ENCODE measurements at regions not wholly inside any gene's neighbourhood (a gene's known extent, or its start where the extent isn't known, plus 50 kb on each side); places are given as distances from the start of the nearest gene placed in this dataset.
A peak's percentile ranks its signal among the peaks of the same experiment; 100 is the strongest.

DNA sequence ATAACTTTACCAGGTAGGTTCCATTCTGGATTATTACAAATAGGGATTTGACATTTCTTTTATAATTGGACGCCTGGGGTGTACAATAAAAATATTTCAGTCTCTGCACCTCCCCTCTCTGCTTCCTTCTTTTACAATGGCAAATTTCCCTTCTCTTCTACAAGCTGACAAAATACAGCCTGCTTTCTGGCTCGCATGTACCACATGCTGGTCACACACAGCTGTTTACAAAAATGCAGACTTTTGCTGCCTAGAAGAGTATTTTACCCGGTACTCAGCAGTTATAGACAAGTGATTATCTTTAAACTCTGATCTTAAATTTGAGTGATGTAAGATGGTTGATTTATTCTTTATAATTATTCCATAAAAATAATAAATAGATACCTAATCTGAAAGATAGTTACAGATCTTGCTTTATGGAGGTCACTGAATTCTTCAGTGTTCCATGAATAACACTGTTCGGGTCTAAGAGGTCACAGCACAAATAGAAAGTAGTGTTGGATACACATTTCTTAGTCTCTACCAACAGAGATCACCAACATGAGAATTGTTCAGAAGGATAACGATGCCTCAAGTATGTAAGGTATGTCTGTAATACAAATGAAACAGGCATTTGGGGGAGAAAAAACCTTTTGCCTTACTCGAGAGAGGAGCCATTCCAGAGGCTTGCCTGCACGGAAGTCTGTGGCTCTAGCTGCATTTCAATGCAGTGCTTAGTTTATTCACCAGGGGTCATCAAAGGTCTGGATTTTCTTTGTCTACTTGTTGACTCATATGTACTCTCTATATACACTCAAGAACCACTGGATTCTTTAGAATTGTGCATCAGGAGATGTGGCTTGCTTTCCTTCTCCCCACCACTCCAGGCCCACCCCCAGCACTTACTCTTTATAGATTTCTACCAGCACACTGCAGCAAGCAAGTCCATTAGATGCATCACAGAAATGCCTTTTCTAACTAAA is 206.6 kb upstream of the RFX3 start:
- TF ChIP-seq, protein P1, sequence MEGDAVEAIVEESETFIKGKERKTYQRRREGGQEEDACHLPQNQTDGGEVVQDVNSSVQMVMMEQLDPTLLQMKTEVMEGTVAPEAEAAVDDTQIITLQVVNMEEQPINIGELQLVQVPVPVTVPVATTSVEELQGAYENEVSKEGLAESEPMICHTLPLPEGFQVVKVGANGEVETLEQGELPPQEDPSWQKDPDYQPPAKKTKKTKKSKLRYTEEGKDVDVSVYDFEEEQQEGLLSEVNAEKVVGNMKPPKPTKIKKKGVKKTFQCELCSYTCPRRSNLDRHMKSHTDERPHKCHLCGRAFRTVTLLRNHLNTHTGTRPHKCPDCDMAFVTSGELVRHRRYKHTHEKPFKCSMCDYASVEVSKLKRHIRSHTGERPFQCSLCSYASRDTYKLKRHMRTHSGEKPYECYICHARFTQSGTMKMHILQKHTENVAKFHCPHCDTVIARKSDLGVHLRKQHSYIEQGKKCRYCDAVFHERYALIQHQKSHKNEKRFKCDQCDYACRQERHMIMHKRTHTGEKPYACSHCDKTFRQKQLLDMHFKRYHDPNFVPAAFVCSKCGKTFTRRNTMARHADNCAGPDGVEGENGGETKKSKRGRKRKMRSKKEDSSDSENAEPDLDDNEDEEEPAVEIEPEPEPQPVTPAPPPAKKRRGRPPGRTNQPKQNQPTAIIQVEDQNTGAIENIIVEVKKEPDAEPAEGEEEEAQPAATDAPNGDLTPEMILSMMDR (IDR thresholded peaks at IDR 0.05; ENCODE audit: low read length, missing control alignments) = peak; percentile 74
- peak; percentile 92 for DNase-seq (ENCODE audit: low read depth)
- H3K4me3 ChIP-seq (replicated peaks; ENCODE audit: low read depth, low read length) = peak overlapping the region; percentile 20

DNA sequence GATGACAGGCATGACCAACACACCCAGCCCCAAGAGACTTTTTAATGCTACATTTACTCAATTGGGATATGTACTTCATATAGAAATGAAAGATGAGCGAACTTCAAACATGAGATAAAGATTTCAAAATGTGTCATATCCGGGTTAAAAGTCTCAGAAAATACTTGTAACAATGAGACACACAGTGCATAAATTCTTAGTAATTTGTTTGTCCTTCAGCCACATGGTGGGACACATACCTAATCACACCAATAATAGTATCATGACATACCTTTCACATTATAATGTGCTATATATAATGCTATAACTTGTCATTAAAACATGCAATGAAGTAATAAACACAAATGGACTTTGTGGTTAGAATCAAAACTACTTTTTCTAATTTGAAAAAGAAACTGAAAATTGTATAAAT is 204.7 kb upstream of the RFX3 start:
- TF ChIP-seq, protein P1 (IDR thresholded peaks at IDR 0.05; ENCODE audit: low read length, missing control alignments) = no peak
- no peak overlapping the region for H3K4me3 ChIP-seq (replicated peaks; ENCODE audit: low read depth, low read length)
- DNase-seq (ENCODE audit: low read depth) = no peak

DNA sequence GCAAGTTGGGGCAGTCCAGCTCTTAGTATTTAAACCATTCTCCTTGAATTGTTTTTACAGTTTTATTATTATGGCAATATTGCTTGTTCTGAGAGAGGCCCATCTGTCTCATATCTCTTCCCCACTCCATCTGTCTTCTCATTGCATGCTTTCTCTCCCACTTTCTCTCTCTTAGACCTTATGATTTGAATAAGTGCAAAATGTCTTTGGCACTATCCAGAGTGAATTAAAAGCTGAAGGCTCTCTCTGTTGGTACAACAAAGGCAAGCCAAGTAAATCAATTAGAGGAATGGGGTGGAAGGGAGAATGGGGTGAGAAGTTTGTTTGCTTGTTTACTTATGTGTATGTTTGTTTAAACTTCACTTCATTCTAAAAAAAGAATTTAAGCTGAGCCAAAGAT is 195.3 kb upstream of the RFX3 start:
- no peak overlapping the region for H3K4me3 ChIP-seq (replicated peaks; ENCODE audit: low read depth, low read length)
- no peak for DNase-seq (ENCODE audit: low read depth)
- TF ChIP-seq, protein P1 (IDR thresholded peaks at IDR 0.05; ENCODE audit: low read length, missing control alignments) = no peak

DNA sequence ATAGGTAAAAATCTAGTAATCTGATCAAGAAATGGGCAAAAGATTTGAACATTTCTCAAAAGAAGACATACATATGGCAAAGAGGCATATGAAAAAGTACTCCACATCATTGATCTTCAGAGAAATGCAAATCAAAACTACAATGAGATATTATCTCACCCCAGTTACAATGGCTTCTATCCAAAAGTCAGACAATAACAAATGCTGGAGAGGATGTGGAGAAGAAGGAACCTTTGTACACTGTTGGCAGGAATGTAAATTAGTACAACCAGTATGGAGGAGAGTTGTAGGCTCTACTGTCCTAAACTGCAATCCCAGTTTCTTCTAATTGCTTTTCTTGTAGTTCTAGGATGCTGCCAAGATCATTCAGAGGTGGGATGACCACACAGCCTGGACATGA is 193.5 kb upstream of the RFX3 start:
- TF ChIP-seq, protein P1 (IDR thresholded peaks at IDR 0.05; ENCODE audit: low read length, missing control alignments) = no peak
- H3K4me3 ChIP-seq (replicated peaks; ENCODE audit: low read depth, low read length) = no peak overlapping the region
- DNase-seq (ENCODE audit: low read depth) = peak; percentile 29

DNA sequence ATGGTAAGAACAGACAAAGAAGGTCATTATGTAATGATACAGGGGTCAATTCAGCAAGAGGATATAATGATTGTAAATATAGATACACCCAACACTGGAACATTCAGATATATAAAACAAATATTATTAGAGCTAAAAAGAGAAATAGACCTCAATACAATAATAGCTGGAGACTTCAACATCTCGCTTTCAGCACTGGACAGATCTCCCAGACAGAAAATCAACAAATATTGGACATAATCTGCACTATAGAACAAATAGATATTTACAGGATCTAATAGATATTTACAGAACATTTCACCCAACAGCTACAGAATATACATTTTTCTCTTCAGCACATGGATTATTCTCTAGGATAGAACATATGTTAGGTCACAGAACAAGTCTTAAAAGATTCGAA is 190.6 kb upstream of the RFX3 start:
- peak; percentile 11 for DNase-seq (ENCODE audit: low read depth)
- TF ChIP-seq, protein P1 (IDR thresholded peaks at IDR 0.05; ENCODE audit: low read length, missing control alignments) = no peak
- no peak overlapping the region for H3K4me3 ChIP-seq (replicated peaks; ENCODE audit: low read depth, low read length)

DNA sequence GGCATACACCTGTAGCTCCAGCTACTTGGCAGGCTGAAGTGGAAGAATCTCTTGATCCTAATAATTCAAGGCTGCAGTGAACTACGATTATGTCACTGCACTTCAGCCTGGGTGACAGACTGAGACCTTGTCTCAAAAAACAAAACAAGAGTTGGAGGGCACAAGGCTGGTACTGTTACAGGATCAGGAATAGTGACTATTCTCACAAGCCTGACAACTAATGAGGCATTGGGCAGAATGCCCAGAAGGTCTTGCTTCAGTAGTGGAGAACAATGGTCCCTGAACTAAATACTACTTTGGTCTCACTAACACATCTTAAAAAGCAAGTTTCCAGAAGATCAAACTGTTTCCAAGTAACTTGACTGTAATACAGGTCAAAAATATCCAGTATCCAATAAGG is 182.9 kb upstream of the RFX3 start:
- H3K4me3 ChIP-seq (replicated peaks; ENCODE audit: low read depth, low read length) = no peak overlapping the region
- DNase-seq (ENCODE audit: low read depth) = peak; percentile 77
- TF ChIP-seq, protein P1 (IDR thresholded peaks at IDR 0.05; ENCODE audit: low read length, missing control alignments) = no peak

Measured in fibroblast of pulmonary artery (primary cell).